Endothelial cell of umbilical vein (primary cell): ENCODE measurements at regions not wholly inside any gene's neighbourhood (a gene's known extent, or its start where the extent isn't known, plus 50 kb on each side); places are given as distances from the start of the nearest gene placed in this dataset.

Experiments used
- BruUV-seq: library from RNA; stranded (reverse); fragments of 400-500 nt; replicated peaks from 2 replicates; lab custom pipeline; 2021; lab: Mats Ljungman, UMichigan
- CTCF ChIA-PET: fragments of 300-600, 350-600 bp; sonication (Branson Sonifier 250); formaldehyde crosslinking; loops from one replicate; lab custom pipeline; 2021; ENCODE audit warnings: antibody characterized with exemption, inconsistent platforms; lab: Charles Lee
- POLR2A ChIA-PET: fragments of 300-600, 350-600 bp; sonication (Branson Sonifier 250); formaldehyde crosslinking; loops from one replicate; lab custom pipeline; 2021; ENCODE audit warnings: antibody characterized with exemption, inconsistent platforms; lab: Charles Lee
- DNase-seq: peaks from one replicate; pipeline ENCODE4 v3.0.0-alpha.2; 2011; ENCODE audit warnings: low read depth, low spot score
- FAIRE-seq: peaks from 2 replicates; lab custom pipeline; 2011; peaks lifted over from hg19 to GRCh38; lab: Jason Lieb, UNC
- H2AFZ ChIP-seq: 2 replicates; pipeline ENCODE4 v1.6.0; 2012; ENCODE audit warnings: low read depth, low read length, control low read depth, inconsistent platforms
- H3K27ac ChIP-seq: 2 replicates; pipeline ENCODE4 v1.5.1; 2011; ENCODE audit warnings: low read depth, mild to moderate bottlenecking, control low read depth, low read length, moderate library complexity; ENCODE audit not compliant: insufficient read depth
- H3K27me3 ChIP-seq, 2 experiments: 2 replicates each; pipeline versions ENCODE4 v1.6.0 to v1.6.1; 2011; ENCODE audit warnings: low read length in 2 of 2, mixed read lengths in 1 of 2; ENCODE audit not compliant: control insufficient read depth in 2 of 2, insufficient read depth in 2 of 2
- H3K36me3 ChIP-seq, 2 experiments: 2 replicates in 1 of 2; 3 replicates in 1 of 2; pipeline ENCODE4 v1.5.1; 2011; ENCODE audit warnings: low read length in 2 of 2, mild to moderate bottlenecking in 1 of 2, moderate library complexity in 1 of 2; ENCODE audit not compliant: control insufficient read depth in 2 of 2, insufficient read depth in 2 of 2; ENCODE audit errors: extremely low read depth in 1 of 2
- H3K4me1 ChIP-seq: 3 replicates; pipeline ENCODE4 v1.5.1; 2011; ENCODE audit warnings: mild to moderate bottlenecking, low read length; ENCODE audit not compliant: control insufficient read depth, insufficient read depth; ENCODE audit errors: extremely low read depth
- H3K4me2 ChIP-seq: 2 replicates; pipeline ENCODE4 v1.6.1; 2011; ENCODE audit warnings: low read length, control low read depth, mixed read lengths; ENCODE audit not compliant: insufficient read depth
- H3K4me3 ChIP-seq, 3 experiments: fragments of 200-600 bp in 1 of 3; sonication (generic), shearing (Covaris generic) in 1 of 3; replicated peaks in 1 of 3; 2 replicates each; pipeline ENCODE4 v1.5.1; 2011 to 2016; ENCODE audit warnings: control low read depth in 3 of 3, low read length in 3 of 3, mild to moderate bottlenecking in 2 of 3, inconsistent platforms in 1 of 3, low read depth in 1 of 3, moderate library complexity in 1 of 3; ENCODE audit not compliant: insufficient read depth in 1 of 3
- H3K79me2 ChIP-seq: 2 replicates; pipeline ENCODE4 v1.6.0; 2012; ENCODE audit warnings: low read length, inconsistent platforms; ENCODE audit not compliant: control insufficient read depth, insufficient read depth
- H3K9ac ChIP-seq: replicated peaks from 2 replicates; pipeline ENCODE3; 2011; ENCODE audit warnings: low read length, control low read depth; ENCODE audit not compliant: insufficient read depth; ENCODE audit errors: extremely low read depth
- H3K9me1 ChIP-seq: replicated peaks from 3 replicates; pipeline ENCODE4 v1.6.0; 2011; ENCODE audit warnings: mild to moderate bottlenecking, low read length; ENCODE audit not compliant: control insufficient read depth, insufficient read depth; ENCODE audit errors: extremely low read depth
- H3K9me3 ChIP-seq: replicated peaks from 2 replicates; pipeline ENCODE4 v1.5.1; 2012; ENCODE audit warnings: low read length, inconsistent platforms; ENCODE audit not compliant: control insufficient read depth, insufficient read depth
- H4K20me1 ChIP-seq: replicated peaks from 2 replicates; pipeline ENCODE3; 2011; ENCODE audit warnings: mild to moderate bottlenecking, low read length; ENCODE audit not compliant: control insufficient read depth, insufficient read depth; ENCODE audit errors: extremely low read depth
- EZH2 ChIP-seq: IDR thresholded peaks from 2 replicates; pipeline ENCODE4 v1.6.1; 2012; ENCODE audit warnings: borderline replicate concordance, low read depth, mild to moderate bottlenecking, moderate library complexity, low read length, inconsistent platforms; ENCODE audit not compliant: severe bottlenecking
- FOS ChIP-seq: IDR thresholded peaks from 2 replicates; pipeline ENCODE4 v1.6.1; 2011; ENCODE audit warnings: mild to moderate bottlenecking, low read length, moderate library complexity, borderline replicate concordance; ENCODE audit not compliant: insufficient read depth
- GATA2 ChIP-seq: IDR thresholded peaks from 2 replicates; pipeline ENCODE4 v1.7.0; 2011; ENCODE audit warnings: low read depth, mild to moderate bottlenecking, moderate library complexity, mixed read lengths, low read length; ENCODE audit not compliant: insufficient read length, insufficient read depth
- JUN ChIP-seq: IDR thresholded peaks from 2 replicates; pipeline ENCODE4 v1.6.1; 2011; ENCODE audit warnings: borderline replicate concordance, low read depth; ENCODE audit not compliant: insufficient read length, insufficient read depth
- MAX ChIP-seq: IDR thresholded peaks from 2 replicates; pipeline ENCODE4 v1.6.1; 2011; ENCODE audit not compliant: insufficient read depth, insufficient read length
- MYC ChIP-seq: IDR thresholded peaks from one replicate; pipeline ENCODE4 v1.6.1; 2011; ENCODE audit warnings: mild to moderate bottlenecking, low read depth, low read length
- POLR2A ChIP-seq: IDR thresholded peaks from 2 replicates; pipeline ENCODE4 v1.6.1; 2012; ENCODE audit warnings: low read depth, mild to moderate bottlenecking, control low read depth, low read length
- POLR2AphosphoS5 ChIP-seq: IDR thresholded peaks from 2 replicates; pipeline ENCODE4 v1.6.1; 2012; ENCODE audit warnings: low read depth, mild to moderate bottlenecking, control low read depth, low read length, moderate library complexity; ENCODE audit not compliant: insufficient read depth
- dilution Hi-C: fragments of 300-500 bp; cut with MboI; formaldehyde crosslinking; loops from one replicate; pipeline ENCODE4 v1.15.0; 2019; ENCODE audit warnings: low sequenced_read_pairs; ENCODE audit not compliant: extremely low pct_ligation_motif_present
- intact Hi-C: fragments of 100-400 bp; cut with micrococcal nuclease; formaldehyde crosslinking; loops from one replicate; pipeline ENCODE4 v1.10.0; 2022
- TF ChIP-seq, protein P1 (sequence below), 2 donors: IDR thresholded peaks; 1 replicate in 1 of 2; 2 replicates in 1 of 2; pipeline ENCODE4 v1.5.1; 2011; ENCODE audit warnings: low read length in 2 of 2, mild to moderate bottlenecking in 2 of 2, moderate library complexity in 2 of 2, control low read depth in 1 of 2, inconsistent platforms in 1 of 2, low read depth in 1 of 2; ENCODE audit not compliant: insufficient read depth in 1 of 2; ENCODE audit errors: extremely low read depth in 1 of 2

DNA sequence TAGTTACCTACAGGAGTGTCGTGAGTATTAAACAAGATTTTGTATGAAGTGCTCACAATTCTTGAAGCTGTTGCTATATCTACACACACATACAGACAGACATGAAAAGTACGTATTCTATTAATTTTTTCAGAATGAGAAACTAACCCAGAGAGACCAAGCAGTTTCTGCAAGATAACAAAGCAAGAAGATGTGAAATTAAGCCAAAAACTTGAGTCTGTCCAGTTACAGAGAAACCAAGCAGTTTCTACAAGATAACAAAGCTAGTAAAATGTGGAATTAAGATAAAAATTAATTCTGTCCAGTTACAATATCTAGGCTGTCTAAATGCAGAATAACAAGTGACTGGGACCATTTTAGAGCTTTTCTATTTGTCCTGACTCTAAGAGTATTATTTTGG, 132.4 kb downstream of the ALG10B start:
- Histone ChIP-seq H3K36me3 (no peaks in the 10 kb centered on the region), H3K27ac (no peak overlapping the region), H3K4me2 (no peak overlapping the region), H3K9me1 (no peaks in the 10 kb centered on the region), H3K9me3 (peaks cover 3% of the 10 kb centered on the region), H3K4me1 (no peaks in the 10 kb centered on the region), H2AFZ (no peak overlapping the region), H3K27me3 (no peaks in the 10 kb centered on the region), H3K9ac (no peak overlapping the region), H4K20me1 (no peaks in the 10 kb centered on the region), H3K4me3 (no peak overlapping the region), H3K79me2 (no peaks in the 10 kb centered on the region)
- intact Hi-C loops: no loop called here
- DNase-seq (no peak), FAIRE-seq (no peak)
- ChIA-PET POLR2A (no interaction called here), CTCF (no interaction called here)
- TF ChIP-seq FOS (no peak), MYC (no peak), POLR2A (no peak), MAX (no peak), EZH2 (no peak), POLR2AphosphoS5 (no peak), JUN (no peak), GATA2 (no peak)
- TF ChIP-seq, protein P1, sequence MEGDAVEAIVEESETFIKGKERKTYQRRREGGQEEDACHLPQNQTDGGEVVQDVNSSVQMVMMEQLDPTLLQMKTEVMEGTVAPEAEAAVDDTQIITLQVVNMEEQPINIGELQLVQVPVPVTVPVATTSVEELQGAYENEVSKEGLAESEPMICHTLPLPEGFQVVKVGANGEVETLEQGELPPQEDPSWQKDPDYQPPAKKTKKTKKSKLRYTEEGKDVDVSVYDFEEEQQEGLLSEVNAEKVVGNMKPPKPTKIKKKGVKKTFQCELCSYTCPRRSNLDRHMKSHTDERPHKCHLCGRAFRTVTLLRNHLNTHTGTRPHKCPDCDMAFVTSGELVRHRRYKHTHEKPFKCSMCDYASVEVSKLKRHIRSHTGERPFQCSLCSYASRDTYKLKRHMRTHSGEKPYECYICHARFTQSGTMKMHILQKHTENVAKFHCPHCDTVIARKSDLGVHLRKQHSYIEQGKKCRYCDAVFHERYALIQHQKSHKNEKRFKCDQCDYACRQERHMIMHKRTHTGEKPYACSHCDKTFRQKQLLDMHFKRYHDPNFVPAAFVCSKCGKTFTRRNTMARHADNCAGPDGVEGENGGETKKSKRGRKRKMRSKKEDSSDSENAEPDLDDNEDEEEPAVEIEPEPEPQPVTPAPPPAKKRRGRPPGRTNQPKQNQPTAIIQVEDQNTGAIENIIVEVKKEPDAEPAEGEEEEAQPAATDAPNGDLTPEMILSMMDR (IDR thresholded peaks at IDR 0.05; ENCODE audit: extremely low read depth in 1 of 2, insufficient read depth in 1 of 2, low read depth in 1 of 2, low read length in 2 of 2): no peak
- dilution Hi-C loops: no loop called here
- no TSS peak for BruUV-seq
